NCI-H345 treated with DMSO at 0.1 percent for 48 hours (cell line): ENCODE measurements at regions not wholly inside any gene's neighbourhood (a gene's known extent, or its start where the extent isn't known, plus 50 kb on each side); places are given as distances from the start of the nearest gene placed in this dataset.

Experiments
- DNase-seq: peaks from one replicate; lab custom pipeline; 2025; ENCODE audit not compliant: unreplicated experiment; lab: John Stamatoyannopoulos, UW

- DNase-seq = no peak
These were observed 621.0 kb downstream of the LMO4 start for GRCh38 chr1:87949711-87950110.

- no peak for DNase-seq
These were observed 621.7 kb downstream of the LMO4 start for GRCh38 chr1:87950369-87950768.

GRCh38 chr1:87951409-87951808 lies 622.7 kb downstream of the LMO4 start:
- DNase-seq = no peak

GRCh38 chr1:87951852-87952251 lies 623.2 kb downstream of the LMO4 start:
- no peak for DNase-seq

GRCh38 chr1:87953121-87953520 lies 624.4 kb downstream of the LMO4 start:
- no peak for DNase-seq

- DNase-seq = peak; percentile 49
These were observed 625.2 kb downstream of the LMO4 start for GRCh38 chr1:87953732-87954344.

GRCh38 chr1:87955038-87955437 lies 626.4 kb downstream of the LMO4 start:
- no peak for DNase-seq

- no peak for DNase-seq
These were observed 627.4 kb downstream of the LMO4 start for GRCh38 chr1:87956072-87956471.

- DNase-seq = no peak
These were observed 628.1 kb downstream of the LMO4 start for GRCh38 chr1:87956750-87957149.

GRCh38 chr1:87957331-87957730 lies 628.7 kb downstream of the LMO4 start:
- no peak for DNase-seq

GRCh38 chr1:87958201-87958600 lies 629.5 kb downstream of the LMO4 start:
- DNase-seq = no peak

GRCh38 chr1:87958716-87959115 lies 630.0 kb downstream of the LMO4 start:
- DNase-seq = no peak

GRCh38 chr1:87959236-87959635 lies 630.6 kb downstream of the LMO4 start:
- no peak for DNase-seq

GRCh38 chr1:87961992-87962391 lies 633.3 kb downstream of the LMO4 start:
- no peak for DNase-seq

GRCh38 chr1:87963556-87963955 lies 634.9 kb downstream of the LMO4 start:
- no peak for DNase-seq

- no peak for DNase-seq
These were observed 636.5 kb downstream of the LMO4 start for GRCh38 chr1:87965193-87965592.

GRCh38 chr1:87968197-87968955 lies 639.7 kb downstream of the LMO4 start:
- DNase-seq = no peak

- DNase-seq = no peak
These were observed 640.4 kb downstream of the LMO4 start for GRCh38 chr1:87969040-87969439.

GRCh38 chr1:87972811-87973210 lies 644.1 kb downstream of the LMO4 start:
- no peak for DNase-seq

- no peak for DNase-seq
These were observed 645.2 kb downstream of the LMO4 start for GRCh38 chr1:87973896-87974295.

GRCh38 chr1:87976316-87976715 lies 647.6 kb downstream of the LMO4 start:
- DNase-seq = no peak

- no peak for DNase-seq
These were observed 648.5 kb downstream of the LMO4 start for GRCh38 chr1:87977145-87977544.

GRCh38 chr1:87979079-87979478 lies 650.4 kb downstream of the LMO4 start:
- no peak for DNase-seq
